ENCODE measurements at regions not wholly inside any gene's neighbourhood (a gene's known extent, or its start where the extent isn't known, plus 50 kb on each side); places are given as distances from the start of the nearest gene placed in this dataset.
"Not testable (repeated sequence)": the region's sequence is repeated elsewhere in the genome, so short reads cannot be mapped to it uniquely, and the experiment has no call there.

- no peak for DNase-seq (ENCODE audit: low read depth)
Observed at GRCh38 chr5:27172693-27173092, 134.3 kb upstream of the CDH9 start.

DNA sequence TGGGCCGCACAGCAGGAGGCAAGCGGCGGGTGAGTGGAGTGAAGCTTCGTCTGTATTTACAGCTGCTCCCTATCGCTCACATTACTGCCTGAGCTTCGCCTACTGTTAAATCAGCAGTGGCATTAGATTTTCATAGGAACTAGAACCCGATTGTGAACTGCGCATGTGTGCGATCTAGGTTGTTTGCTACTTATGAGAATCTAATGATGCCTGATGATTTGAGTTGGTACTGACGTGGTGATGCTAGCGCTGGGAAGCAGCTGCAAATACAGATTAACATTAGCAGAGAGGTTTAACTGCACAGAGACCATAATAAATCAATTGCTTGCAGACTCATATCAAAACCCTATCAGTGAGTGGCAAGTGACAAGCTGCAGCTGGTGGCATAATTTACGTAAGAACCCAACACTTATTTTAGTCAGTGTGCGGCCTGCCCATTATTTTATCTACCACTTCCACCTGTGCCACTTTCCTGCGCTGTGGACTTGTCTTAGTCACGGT is 133.4 kb upstream of the CDH9 start:
- no peak for DNase-seq (ENCODE audit: low read depth)

- DNase-seq (ENCODE audit: low read depth): no peak
Observed at GRCh38 chr5:27158775-27159174, 120.4 kb upstream of the CDH9 start.

- no peak for DNase-seq (ENCODE audit: low read depth)
Observed at GRCh38 chr5:27158171-27158570, 119.8 kb upstream of the CDH9 start.

DNA sequence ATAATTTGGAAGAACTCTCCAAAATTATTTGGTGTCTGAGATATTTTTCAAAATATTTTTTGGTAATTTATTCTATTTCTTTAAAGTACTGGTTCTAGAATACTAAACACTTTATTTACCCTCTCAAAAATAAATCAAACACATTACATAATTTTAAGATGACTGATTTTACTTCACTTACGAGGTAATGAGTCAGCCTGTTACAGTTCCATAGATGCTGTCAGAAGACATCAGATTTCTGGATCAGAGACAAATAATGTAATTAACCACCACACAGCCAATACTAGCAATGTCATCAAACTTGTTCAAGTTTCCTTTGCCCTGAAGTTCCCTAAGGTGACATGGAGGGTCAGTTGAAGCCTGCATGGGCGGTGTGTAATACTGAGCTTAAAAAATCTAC is 106.1 kb upstream of the CDH9 start:
- DNase-seq (ENCODE audit: low read depth): no peak

GRCh38 chr5:27140831-27141230 is 102.4 kb upstream of the CDH9 start:
- DNase-seq (ENCODE audit: low read depth): no peak

DNA sequence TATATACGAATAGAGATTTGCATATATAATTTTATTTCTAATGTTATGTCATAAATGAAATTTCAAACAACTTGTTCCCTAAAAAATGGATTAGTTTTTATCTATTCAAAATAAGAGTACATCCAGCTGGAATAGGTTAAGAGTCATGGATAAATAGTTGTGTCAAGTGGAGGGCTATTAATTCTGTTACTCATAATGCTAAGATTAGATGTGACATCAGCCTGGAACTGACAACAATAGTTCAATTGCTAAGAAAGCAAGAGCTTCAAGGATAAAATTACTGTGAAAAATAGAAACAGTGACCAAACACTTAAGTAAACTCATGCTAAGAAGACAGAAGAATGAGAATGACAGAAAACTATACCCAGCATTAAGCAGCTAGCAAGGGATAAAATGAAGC is 92.2 kb upstream of the CDH9 start:
- DNase-seq (ENCODE audit: low read depth): no peak

DNA sequence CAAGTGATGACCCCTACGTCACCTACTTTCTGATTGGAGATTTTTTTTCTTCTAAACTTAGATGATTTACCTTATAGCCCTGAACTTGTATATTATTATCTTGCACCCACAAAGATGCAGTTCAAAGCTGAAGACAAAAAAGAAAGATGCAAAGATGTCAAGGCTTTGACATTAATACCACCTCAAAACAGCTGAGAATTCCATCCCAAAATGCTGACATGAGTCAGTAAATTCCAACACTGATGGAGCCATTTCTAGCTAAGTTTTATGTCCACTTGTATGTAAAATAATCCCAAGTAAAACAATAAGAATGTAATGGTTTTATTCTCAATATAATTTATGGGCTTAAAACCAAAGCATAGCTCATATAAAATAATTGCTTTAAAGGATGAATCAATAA is 91.5 kb upstream of the CDH9 start:
- DNase-seq (ENCODE audit: low read depth): no peak

- no peak for DNase-seq (ENCODE audit: low read depth)
Observed at GRCh38 chr5:27125856-27126255, 87.5 kb upstream of the CDH9 start.

GRCh38 chr5:27124590-27124989 is 86.2 kb upstream of the CDH9 start:
- no peak for DNase-seq (ENCODE audit: low read depth)

DNA sequence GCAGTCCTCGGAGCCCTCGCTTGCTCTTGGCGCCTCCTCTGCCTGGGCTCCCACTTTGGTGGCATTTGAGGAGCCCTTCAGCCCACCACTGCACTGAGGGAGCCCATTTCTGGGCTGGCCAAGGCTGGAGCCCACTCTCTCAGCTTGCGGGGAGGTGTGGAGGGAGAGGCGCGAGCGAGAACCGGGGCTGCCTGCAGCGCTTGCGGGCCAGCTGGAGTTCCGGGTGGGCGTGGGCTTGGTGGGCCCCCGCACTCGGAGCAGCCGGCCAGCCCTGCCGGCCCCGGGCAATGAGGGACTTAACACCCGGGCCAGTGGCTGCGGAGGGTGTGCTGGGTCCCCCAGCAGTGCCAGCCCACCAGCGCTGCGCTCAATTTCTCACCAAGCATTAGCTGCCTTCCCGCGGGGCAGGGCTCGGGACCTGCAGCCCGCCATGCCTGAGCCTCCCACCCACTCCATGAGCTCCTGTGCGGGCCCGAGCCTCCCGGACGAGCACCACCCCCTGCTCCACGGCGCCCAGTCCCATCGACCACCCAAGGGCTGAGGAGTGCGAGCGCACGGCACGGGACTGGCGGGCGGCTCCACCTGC is 81.4 kb upstream of the CDH9 start:
- DNase-seq (ENCODE audit: low read depth): not testable (repeated sequence)

- DNase-seq (ENCODE audit: low read depth): no peak
Observed at GRCh38 chr5:27103486-27103885, 65.1 kb upstream of the CDH9 start.

DNA sequence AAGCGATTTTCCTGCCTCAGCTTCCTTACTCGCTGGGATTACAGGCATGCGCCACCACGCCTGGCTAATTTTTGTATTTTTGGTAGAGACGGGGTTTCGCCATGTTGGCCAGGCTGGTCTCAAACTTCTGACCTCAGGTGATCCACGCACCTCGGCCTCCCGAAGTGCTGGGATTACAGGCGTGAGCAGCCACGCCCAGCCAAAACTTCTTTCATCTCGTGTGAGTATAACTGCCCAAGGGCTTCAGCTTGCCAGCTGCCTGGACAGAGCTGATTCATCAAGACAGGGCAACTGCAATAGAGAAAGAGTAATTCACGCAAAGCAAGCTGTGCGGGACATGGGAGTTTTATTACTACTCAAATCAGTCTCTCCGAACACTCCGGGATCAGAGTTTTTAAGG is 57.4 kb upstream of the CDH9 start:
- not testable (repeated sequence) for DNase-seq (ENCODE audit: low read depth)

DNA sequence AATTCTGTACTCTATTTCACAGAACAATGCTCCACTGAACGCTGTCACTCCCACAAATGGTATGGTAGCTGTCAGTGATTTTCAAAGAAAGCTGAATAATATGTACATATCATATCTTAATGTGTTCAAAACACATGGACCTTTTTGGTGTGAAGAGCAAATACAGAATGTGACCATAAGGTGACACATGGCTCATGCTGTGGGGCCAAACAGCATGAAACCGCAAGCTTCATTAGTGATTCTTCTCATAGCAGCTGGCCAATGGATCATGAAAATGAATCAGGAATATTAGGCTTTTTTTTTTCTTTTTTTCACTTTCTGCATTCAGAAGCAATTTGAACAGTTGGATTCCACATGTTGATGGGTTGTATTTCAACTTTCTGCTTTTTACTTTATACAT is 54.9 kb upstream of the CDH9 start:
- DNase-seq (ENCODE audit: low read depth): no peak

DNA sequence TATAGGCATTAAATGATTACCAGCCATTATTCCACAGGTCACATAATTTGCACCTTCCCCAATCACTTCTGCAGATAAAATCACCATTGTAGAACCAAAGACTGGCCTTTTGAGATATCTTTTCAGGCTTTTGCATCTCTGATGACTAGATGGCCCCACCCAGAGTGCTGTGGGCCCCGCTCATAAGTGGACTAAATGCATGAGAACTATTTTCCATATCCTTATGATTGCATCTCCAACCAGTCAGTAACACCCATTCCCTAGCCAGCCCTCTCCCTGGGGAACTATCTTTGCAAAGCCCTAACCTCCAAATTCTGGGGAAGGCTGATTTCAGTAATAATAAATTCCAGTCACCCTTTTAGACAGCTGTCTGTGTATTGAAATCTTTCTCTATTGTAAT is 53.5 kb upstream of the CDH9 start:
- DNase-seq (ENCODE audit: low read depth): no peak

DNA sequence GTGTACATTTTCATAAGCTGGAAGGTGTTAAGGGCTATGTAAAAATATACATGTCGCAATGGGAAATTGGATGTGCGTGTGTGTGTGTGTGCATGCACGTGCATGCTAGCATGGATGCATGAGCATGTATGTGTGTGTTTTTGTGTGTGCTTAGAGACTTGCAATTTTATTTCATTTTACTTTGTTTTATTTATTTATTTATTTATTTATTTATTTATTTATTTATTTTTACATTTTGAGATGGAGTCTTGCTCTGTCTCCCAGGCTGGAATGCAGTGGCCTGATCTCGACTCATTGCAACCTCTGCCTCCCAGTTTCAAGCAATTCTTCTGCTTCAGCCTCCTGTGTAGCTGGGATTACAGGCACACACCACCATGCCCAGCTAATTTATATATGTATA is 50.4 kb upstream of the CDH9 start:
- DNase-seq (ENCODE audit: low read depth): not testable (repeated sequence)

All from GM04503 (cell line).